GM21717 (cell line): ENCODE measurements at regions not wholly inside any gene's neighbourhood (a gene's known extent, or its start where the extent isn't known, plus 50 kb on each side); places are given as distances from the start of the nearest gene placed in this dataset.
"Not testable (repeated sequence)": the region's sequence is repeated elsewhere in the genome, so short reads cannot be mapped to it uniquely, and the experiment has no call there.

Source experiments
- ATAC-seq: cut with Tn5 transposase; IDR thresholded peaks from one replicate; pipeline ENCODE4 v1.9.1; 2021; ENCODE audit warnings: mild to moderate bottlenecking, moderate library complexity; ENCODE audit not compliant: unreplicated experiment

GRCh38 chr2:75932996-75933395 is 222.3 kb upstream of the GCFC2 start:
- no peak for ATAC-seq

- no peak for ATAC-seq
Measured at GRCh38 chr2:75928093-75928492, 217.4 kb upstream of the GCFC2 start.

GRCh38 chr2:75925331-75926024 is 214.8 kb upstream of the GCFC2 start:
- no peak for ATAC-seq

GRCh38 chr2:75922191-75922590 is 211.5 kb upstream of the GCFC2 start:
- no peak for ATAC-seq

GRCh38 chr2:75920859-75921551 is 210.3 kb upstream of the GCFC2 start:
- ATAC-seq = no peak

GRCh38 chr2:75915851-75916634 is 205.3 kb upstream of the GCFC2 start:
- no peak for ATAC-seq

- peak; percentile 90 for ATAC-seq
Measured at GRCh38 chr2:75896779-75897366, 186.2 kb upstream of the GCFC2 start.

- peak; percentile 84 for ATAC-seq
Measured at GRCh38 chr2:75894170-75894569, 183.5 kb upstream of the GCFC2 start.

- ATAC-seq = no peak
Measured at GRCh38 chr2:75892490-75892889, 181.8 kb upstream of the GCFC2 start.

- ATAC-seq = no peak
Measured at GRCh38 chr2:75882530-75882929, 171.8 kb upstream of the GCFC2 start.

GRCh38 chr2:75875606-75876005 is 164.9 kb upstream of the GCFC2 start:
- ATAC-seq = not testable (repeated sequence)

GRCh38 chr2:75871762-75872614 is 161.3 kb upstream of the GCFC2 start:
- not testable (repeated sequence) for ATAC-seq

- ATAC-seq = peak; percentile 94
Measured at GRCh38 chr2:75870651-75871137, 160.0 kb upstream of the GCFC2 start.

GRCh38 chr2:75870133-75870532 is 159.4 kb upstream of the GCFC2 start:
- ATAC-seq = no peak

GRCh38 chr2:75865702-75866101 is 155.0 kb upstream of the GCFC2 start:
- no peak for ATAC-seq

GRCh38 chr2:75865083-75865482 is 154.4 kb upstream of the GCFC2 start:
- ATAC-seq = no peak

GRCh38 chr2:75862547-75862946 is 151.8 kb upstream of the GCFC2 start:
- no peak for ATAC-seq

GRCh38 chr2:75853436-75853835 is 142.7 kb upstream of the GCFC2 start:
- ATAC-seq = no peak

- no peak for ATAC-seq
Measured at GRCh38 chr2:75852639-75853038, 141.9 kb upstream of the GCFC2 start.

- ATAC-seq = no peak
Measured at GRCh38 chr2:75846683-75847190, 136.0 kb upstream of the GCFC2 start.
